A549 (cell line): ENCODE measurements at regions not wholly inside any gene's neighbourhood (a gene's known extent, or its start where the extent isn't known, plus 50 kb on each side); places are given as distances from the start of the nearest gene placed in this dataset.

Source experiments
- BHLHE40 ChIP-seq: IDR thresholded peaks from 2 replicates; pipeline ENCODE4 v1.6.1; 2012; ENCODE audit warnings: low read depth, low read length, inconsistent platforms
- CBX2 ChIP-seq: fragments of 200-600 bp; sonication (generic); IDR thresholded peaks from 2 replicates; pipeline ENCODE4 v1.6.1; 2016; ENCODE audit warnings: low read depth, mild to moderate bottlenecking, borderline replicate concordance
- CEBPB ChIP-seq, 2 experiments: fragments of >200 bp in 1 of 2; sonication (Bioruptor Twin) in 1 of 2; formaldehyde crosslinking in 1 of 2; IDR thresholded peaks; 2 replicates each; pipeline ENCODE4 v1.6.1; 2012 to 2016
- CHD2 ChIP-seq: fragments of 150-350 bp; IDR thresholded peaks from 2 replicates; pipeline ENCODE4 v1.6.1; 2014; ENCODE audit warnings: low read length; ENCODE audit not compliant: partially characterized antibody
- CTCF ChIP-seq: fragments of >200 bp; sonication (Bioruptor Twin); formaldehyde crosslinking; IDR thresholded peaks from 3 replicates; pipeline ENCODE4 v1.5.1; 2016
- JUN ChIP-seq, 2 experiments: fragments of >200 bp; sonication (Bioruptor Twin); formaldehyde crosslinking; IDR thresholded peaks; 2 replicates in 1 of 2; 3 replicates in 1 of 2; pipeline ENCODE4 v1.6.1; 2016 to 2017
- JUNB ChIP-seq: fragments of >200 bp; sonication (Bioruptor Twin); formaldehyde crosslinking; IDR thresholded peaks from 2 replicates; pipeline ENCODE4 v1.6.1; 2016
- KDM1A ChIP-seq: fragments of 200-600 bp; sonication (generic); IDR thresholded peaks from 2 replicates; pipeline ENCODE4 v1.6.1; 2016; ENCODE audit warnings: low read depth, mild to moderate bottlenecking
- MAX ChIP-seq: IDR thresholded peaks from 2 replicates; pipeline ENCODE4 v1.6.1; 2012
- MYC ChIP-seq: IDR thresholded peaks from 2 replicates; pipeline ENCODE4 v1.6.1; 2012; ENCODE audit warnings: mild to moderate bottlenecking, inconsistent platforms, low read length, improper control_type of control experiment, borderline replicate concordance
- POLR2A ChIP-seq: IDR thresholded peaks from 2 replicates; pipeline ENCODE4 v1.6.1; 2012; ENCODE audit warnings: mild to moderate bottlenecking, low read length
- RAD21 ChIP-seq, 2 experiments: fragments of >200 bp in 1 of 2; sonication (Bioruptor Twin) in 1 of 2; formaldehyde crosslinking in 1 of 2; IDR thresholded peaks in 1 of 2; conservative IDR thresholded peaks in 1 of 2; 2 replicates in 1 of 2; 3 replicates in 1 of 2; pipeline ENCODE4 v1.6.1; 2012 to 2018; ENCODE audit warnings: inconsistent platforms in 1 of 2
- SREBF2 ChIP-seq: fragments of 450-650 bp; IDR thresholded peaks from 2 replicates; pipeline ENCODE4 v1.6.1; 2014; ENCODE audit warnings: mild to moderate bottlenecking, moderate library complexity

- TF ChIP-seq CBX2 (no peak), CTCF (no peak), BHLHE40 (no peak), CHD2 (no peak), KDM1A (no peak), POLR2A (no peak), MAX (no peak), CEBPB (IDR thresholded peaks at IDR 0.05) (no peak), JUNB (no peak), JUN (IDR thresholded peaks at IDR 0.05) (no peak), MYC (no peak), RAD21 (conservative IDR thresholded peaks at IDR 0.05 in 1 of 2, IDR thresholded peaks at IDR 0.05 in 1 of 2) (no peak), SREBF2 (no peak)
These were observed 670.7 kb downstream of the UTRN start for GRCh38 chr6:144955859-144956258.
